ENCODE measurements at regions not wholly inside any gene's neighbourhood (a gene's known extent, or its start where the extent isn't known, plus 50 kb on each side); places are given as distances from the start of the nearest gene placed in this dataset.

DNA sequence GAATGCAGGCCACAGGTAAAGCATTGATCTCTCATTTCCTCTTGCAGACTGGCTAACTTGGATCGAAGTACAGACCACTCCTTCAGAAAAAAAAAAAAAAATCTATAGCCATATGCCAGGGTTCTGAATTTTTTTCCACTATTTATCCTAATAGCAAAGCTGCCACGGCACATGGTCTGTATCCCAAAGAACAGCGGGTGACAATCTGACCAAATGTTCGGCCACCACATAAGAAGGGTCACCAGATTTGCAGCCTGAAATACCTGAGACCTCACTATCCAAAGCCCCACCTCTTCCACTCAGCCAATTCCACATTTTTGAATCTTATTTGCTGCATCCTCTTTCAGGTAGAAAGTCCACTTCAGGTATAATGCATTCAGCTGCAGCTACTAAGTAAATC is 55.6 kb upstream of the RGS7 start (continued):
- TF ChIP-seq, protein P1, sequence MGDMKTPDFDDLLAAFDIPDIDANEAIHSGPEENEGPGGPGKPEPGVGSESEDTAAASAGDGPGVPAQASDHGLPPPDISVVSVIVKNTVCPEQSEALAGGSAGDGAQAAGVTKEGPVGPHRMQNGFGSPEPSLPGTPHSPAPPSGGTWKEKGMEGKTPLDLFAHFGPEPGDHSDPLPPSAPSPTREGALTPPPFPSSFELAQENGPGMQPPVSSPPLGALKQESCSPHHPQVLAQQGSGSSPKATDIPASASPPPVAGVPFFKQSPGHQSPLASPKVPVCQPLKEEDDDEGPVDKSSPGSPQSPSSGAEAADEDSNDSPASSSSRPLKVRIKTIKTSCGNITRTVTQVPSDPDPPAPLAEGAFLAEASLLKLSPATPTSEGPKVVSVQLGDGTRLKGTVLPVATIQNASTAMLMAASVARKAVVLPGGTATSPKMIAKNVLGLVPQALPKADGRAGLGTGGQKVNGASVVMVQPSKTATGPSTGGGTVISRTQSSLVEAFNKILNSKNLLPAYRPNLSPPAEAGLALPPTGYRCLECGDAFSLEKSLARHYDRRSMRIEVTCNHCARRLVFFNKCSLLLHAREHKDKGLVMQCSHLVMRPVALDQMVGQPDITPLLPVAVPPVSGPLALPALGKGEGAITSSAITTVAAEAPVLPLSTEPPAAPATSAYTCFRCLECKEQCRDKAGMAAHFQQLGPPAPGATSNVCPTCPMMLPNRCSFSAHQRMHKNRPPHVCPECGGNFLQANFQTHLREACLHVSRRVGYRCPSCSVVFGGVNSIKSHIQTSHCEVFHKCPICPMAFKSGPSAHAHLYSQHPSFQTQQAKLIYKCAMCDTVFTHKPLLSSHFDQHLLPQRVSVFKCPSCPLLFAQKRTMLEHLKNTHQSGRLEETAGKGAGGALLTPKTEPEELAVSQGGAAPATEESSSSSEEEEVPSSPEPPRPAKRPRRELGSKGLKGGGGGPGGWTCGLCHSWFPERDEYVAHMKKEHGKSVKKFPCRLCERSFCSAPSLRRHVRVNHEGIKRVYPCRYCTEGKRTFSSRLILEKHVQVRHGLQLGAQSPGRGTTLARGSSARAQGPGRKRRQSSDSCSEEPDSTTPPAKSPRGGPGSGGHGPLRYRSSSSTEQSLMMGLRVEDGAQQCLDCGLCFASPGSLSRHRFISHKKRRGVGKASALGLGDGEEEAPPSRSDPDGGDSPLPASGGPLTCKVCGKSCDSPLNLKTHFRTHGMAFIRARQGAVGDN (IDR thresholded peaks at IDR 0.05): no peak
- TF ChIP-seq MXI1 (IDR thresholded peaks at IDR 0.05; ENCODE audit: low read depth, low read length) (no peak), LARP7 (IDR thresholded peaks at IDR 0.05) (no peak), GABPA (IDR thresholded peaks at IDR 0.05; ENCODE audit: low read depth) (no peak), PRDM15 (CRISPR knock-in tag; IDR thresholded peaks at IDR 0.05) (no peak), GATAD2B (conservative IDR thresholded peaks at IDR 0.05; ENCODE audit: low read depth) (no peak), EGR1 (IDR thresholded peaks at IDR 0.05; ENCODE audit: borderline replicate concordance in 1 of 2, low read depth in 2 of 2, low read length in 2 of 2) (no peak), NR2F1 (conservative IDR thresholded peaks at IDR 0.05) (no peak), MEF2B (IDR thresholded peaks at IDR 0.05; ENCODE audit: partially characterized antibody, poor library complexity, severe bottlenecking) (no peak), ZNF217 (IDR thresholded peaks at IDR 0.05) (no peak), RCOR1 (conservative IDR thresholded peaks at IDR 0.05; ENCODE audit: low read depth, low read length) (no peak)

All from GM12878 (cell line).